Osteocyte (in vitro differentiated cells): ENCODE measurements at regions not wholly inside any gene's neighbourhood (a gene's known extent, or its start where the extent isn't known, plus 50 kb on each side); places are given as distances from the start of the nearest gene placed in this dataset.
A peak's percentile ranks its signal among the peaks of the same experiment; 100 is the strongest.

ENCODE experiments used
- DNase-seq: peaks from one replicate; pipeline ENCODE4 v3.0.0; 2021; ENCODE audit warnings: mixed read lengths; ENCODE audit not compliant: unreplicated experiment; ENCODE audit errors: extremely low spot score
- H3K27ac Mint-ChIP-seq: one replicate; pipeline ENCODE4 v1.8.0; 2021; ENCODE audit warnings: mild to moderate bottlenecking, mixed read lengths; ENCODE audit not compliant: unreplicated experiment
- H3K27me3 Mint-ChIP-seq: one replicate; pipeline ENCODE4 v1.8.0; 2021; ENCODE audit warnings: mixed read lengths; ENCODE audit not compliant: unreplicated experiment
- H3K36me3 Mint-ChIP-seq: one replicate; pipeline ENCODE4 v1.8.0; 2021; ENCODE audit warnings: mixed read lengths; ENCODE audit not compliant: unreplicated experiment
- H3K4me1 Mint-ChIP-seq: one replicate; pipeline ENCODE4 v1.8.0; 2021; ENCODE audit warnings: mixed read lengths; ENCODE audit not compliant: unreplicated experiment
- H3K4me3 Mint-ChIP-seq: one replicate; pipeline ENCODE4 v1.8.0; 2021; ENCODE audit warnings: mild to moderate bottlenecking, moderate library complexity, mixed read lengths; ENCODE audit not compliant: unreplicated experiment
- H3K9me3 Mint-ChIP-seq: one replicate; pipeline ENCODE4 v1.8.0; 2021; ENCODE audit warnings: mixed read lengths; ENCODE audit not compliant: unreplicated experiment
- TF ChIP-seq, protein P1 (sequence below): fragments of 200-600 bp; sonication (generic); IDR thresholded peaks from 2 replicates; pipeline ENCODE4 v1.5.0; 2021; ENCODE audit warnings: antibody characterized with exemption, mild to moderate bottlenecking, moderate library complexity

- H3K27ac Mint-ChIP-seq: no peak overlapping the region
- H3K36me3 Mint-ChIP-seq: no peaks in the 10 kb centered on the region
- no peak for DNase-seq
- TF ChIP-seq, protein P1, sequence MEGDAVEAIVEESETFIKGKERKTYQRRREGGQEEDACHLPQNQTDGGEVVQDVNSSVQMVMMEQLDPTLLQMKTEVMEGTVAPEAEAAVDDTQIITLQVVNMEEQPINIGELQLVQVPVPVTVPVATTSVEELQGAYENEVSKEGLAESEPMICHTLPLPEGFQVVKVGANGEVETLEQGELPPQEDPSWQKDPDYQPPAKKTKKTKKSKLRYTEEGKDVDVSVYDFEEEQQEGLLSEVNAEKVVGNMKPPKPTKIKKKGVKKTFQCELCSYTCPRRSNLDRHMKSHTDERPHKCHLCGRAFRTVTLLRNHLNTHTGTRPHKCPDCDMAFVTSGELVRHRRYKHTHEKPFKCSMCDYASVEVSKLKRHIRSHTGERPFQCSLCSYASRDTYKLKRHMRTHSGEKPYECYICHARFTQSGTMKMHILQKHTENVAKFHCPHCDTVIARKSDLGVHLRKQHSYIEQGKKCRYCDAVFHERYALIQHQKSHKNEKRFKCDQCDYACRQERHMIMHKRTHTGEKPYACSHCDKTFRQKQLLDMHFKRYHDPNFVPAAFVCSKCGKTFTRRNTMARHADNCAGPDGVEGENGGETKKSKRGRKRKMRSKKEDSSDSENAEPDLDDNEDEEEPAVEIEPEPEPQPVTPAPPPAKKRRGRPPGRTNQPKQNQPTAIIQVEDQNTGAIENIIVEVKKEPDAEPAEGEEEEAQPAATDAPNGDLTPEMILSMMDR: peak; percentile 68
- peaks cover 7% of the 10 kb centered on the region for H3K27me3 Mint-ChIP-seq
- no peaks in the 10 kb centered on the region for H3K9me3 Mint-ChIP-seq
- H3K4me1 Mint-ChIP-seq: peaks cover 7% of the 10 kb centered on the region
- peak overlapping the region; percentile 49 for H3K4me3 Mint-ChIP-seq
These were observed 272.8 kb upstream of the SLC35B3 start for GRCh38 chr6:8707956-8708772.

DNA sequence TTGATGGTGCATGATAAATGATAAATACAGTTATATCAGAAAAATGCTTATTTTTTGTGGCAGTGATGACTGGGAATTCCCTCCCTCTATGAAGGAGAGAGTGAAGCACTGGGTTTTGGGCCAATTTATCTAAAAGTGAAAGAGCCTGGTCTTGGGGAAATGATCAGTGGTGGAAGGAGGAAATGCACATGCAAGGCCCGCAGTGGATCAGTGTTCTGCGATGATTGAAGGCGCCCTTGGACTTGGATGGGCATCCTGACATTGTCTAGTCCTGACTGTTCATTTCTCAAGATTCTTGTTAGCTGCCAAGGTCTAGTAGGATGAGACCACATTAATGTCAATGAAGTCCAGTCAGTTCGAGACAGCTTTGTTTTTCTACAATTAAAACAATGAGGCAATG lies 272.0 kb upstream of the SLC35B3 start:
- TF ChIP-seq, protein P1: no peak
- no peak overlapping the region for H3K27ac Mint-ChIP-seq
- no peak for DNase-seq
- no peak overlapping the region for H3K4me3 Mint-ChIP-seq
- no peaks in the 10 kb centered on the region for H3K9me3 Mint-ChIP-seq
- peaks cover 7% of the 10 kb centered on the region for H3K4me1 Mint-ChIP-seq
- H3K36me3 Mint-ChIP-seq: no peaks in the 10 kb centered on the region
- peaks cover 5% of the 10 kb centered on the region for H3K27me3 Mint-ChIP-seq

DNA sequence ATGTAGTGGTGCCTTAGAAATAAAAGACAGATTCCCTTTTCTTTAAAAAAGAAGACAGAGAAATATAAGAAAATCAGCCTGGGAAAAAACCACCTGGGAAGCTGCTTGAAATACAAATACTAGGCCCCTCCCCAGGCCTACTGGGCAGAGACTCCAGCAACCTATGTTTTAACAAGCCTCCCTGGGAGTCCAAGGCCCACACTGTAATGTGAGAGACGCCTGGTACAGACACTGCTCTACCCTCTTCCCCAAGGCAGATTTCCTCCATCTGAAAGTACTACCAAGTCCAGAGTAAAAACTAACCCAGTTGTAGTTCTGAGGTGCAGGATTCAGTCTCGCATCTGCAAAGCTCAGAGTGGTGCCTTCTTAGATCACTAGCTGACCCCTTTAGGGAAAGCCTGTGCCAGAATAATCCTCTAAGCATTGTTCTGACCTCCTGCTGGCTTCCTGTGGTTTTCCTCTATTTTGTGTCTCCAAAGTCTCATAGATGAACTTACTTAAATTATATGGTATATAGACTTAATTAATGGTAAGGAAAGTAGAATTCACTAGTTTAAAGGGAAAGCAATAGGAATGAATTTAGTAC lies 270.2 kb upstream of the SLC35B3 start:
- H3K4me1 Mint-ChIP-seq: peaks cover 7% of the 10 kb centered on the region
- TF ChIP-seq, protein P1: no peak
- no peaks in the 10 kb centered on the region for H3K9me3 Mint-ChIP-seq
- no peak overlapping the region for H3K4me3 Mint-ChIP-seq
- DNase-seq: no peak
- H3K27ac Mint-ChIP-seq: no peak overlapping the region
- H3K27me3 Mint-ChIP-seq: peaks cover 5% of the 10 kb centered on the region
- H3K36me3 Mint-ChIP-seq: no peaks in the 10 kb centered on the region

- DNase-seq: no peak
- peaks cover 2% of the 10 kb centered on the region for H3K27me3 Mint-ChIP-seq
These were observed 267.7 kb upstream of the SLC35B3 start for GRCh38 chr6:8703059-8703458.

GRCh38 chr6:8688821-8689220 lies 253.5 kb upstream of the SLC35B3 start:
- no peak for DNase-seq
- TF ChIP-seq, protein P1: no peak
- no peaks in the 10 kb centered on the region for H3K4me1 Mint-ChIP-seq
- no peak overlapping the region for H3K27ac Mint-ChIP-seq
- no peaks in the 10 kb centered on the region for H3K36me3 Mint-ChIP-seq
- H3K27me3 Mint-ChIP-seq: peaks cover 9% of the 10 kb centered on the region
- H3K4me3 Mint-ChIP-seq: no peak overlapping the region
- H3K9me3 Mint-ChIP-seq: no peaks in the 10 kb centered on the region

More at GRCh38 chr6:8703059-8703458, 267.7 kb upstream of the SLC35B3 start:
- TF ChIP-seq, protein P1: no peak
- H3K27ac Mint-ChIP-seq: no peak overlapping the region
- no peak overlapping the region for H3K4me3 Mint-ChIP-seq
- H3K9me3 Mint-ChIP-seq: no peaks in the 10 kb centered on the region
- peaks cover 4% of the 10 kb centered on the region for H3K4me1 Mint-ChIP-seq
- no peaks in the 10 kb centered on the region for H3K36me3 Mint-ChIP-seq
